ENCODE measurements at regions not wholly inside any gene's neighbourhood (a gene's known extent, or its start where the extent isn't known, plus 50 kb on each side); places are given as distances from the start of the nearest gene placed in this dataset.

- TF ChIP-seq POLR2A (IDR thresholded peaks at IDR 0.05) = no peak
- no peak for TF ChIP-seq CTCF (IDR thresholded peaks at IDR 0.05)
Observed at GRCh38 chr10:61151059-61151458, 207.1 kb upstream of the RHOBTB1 start.

Data from testis (tissue), 2 donors.